GM12891 (cell line): ENCODE measurements at regions not wholly inside any gene's neighbourhood (a gene's known extent, or its start where the extent isn't known, plus 50 kb on each side); places are given as distances from the start of the nearest gene placed in this dataset.

Experiments used
- POLR2A ChIP-seq: IDR thresholded peaks from 2 replicates; pipeline ENCODE4 v1.6.1; 2011; ENCODE audit warnings: low read depth, low read length, control low read depth
- POLR2AphosphoS5 ChIP-seq: IDR thresholded peaks from 2 replicates; pipeline ENCODE4 v1.6.1; 2011; ENCODE audit warnings: low read depth, low read length, control low read depth
- SPI1 ChIP-seq: IDR thresholded peaks from 2 replicates; pipeline ENCODE4 v1.6.1; 2011; ENCODE audit warnings: low read depth, low read length, control low read depth
- TAF1 ChIP-seq: IDR thresholded peaks from 2 replicates; pipeline ENCODE4 v1.6.1; 2011; ENCODE audit warnings: low read depth, low read length, control low read depth

DNA sequence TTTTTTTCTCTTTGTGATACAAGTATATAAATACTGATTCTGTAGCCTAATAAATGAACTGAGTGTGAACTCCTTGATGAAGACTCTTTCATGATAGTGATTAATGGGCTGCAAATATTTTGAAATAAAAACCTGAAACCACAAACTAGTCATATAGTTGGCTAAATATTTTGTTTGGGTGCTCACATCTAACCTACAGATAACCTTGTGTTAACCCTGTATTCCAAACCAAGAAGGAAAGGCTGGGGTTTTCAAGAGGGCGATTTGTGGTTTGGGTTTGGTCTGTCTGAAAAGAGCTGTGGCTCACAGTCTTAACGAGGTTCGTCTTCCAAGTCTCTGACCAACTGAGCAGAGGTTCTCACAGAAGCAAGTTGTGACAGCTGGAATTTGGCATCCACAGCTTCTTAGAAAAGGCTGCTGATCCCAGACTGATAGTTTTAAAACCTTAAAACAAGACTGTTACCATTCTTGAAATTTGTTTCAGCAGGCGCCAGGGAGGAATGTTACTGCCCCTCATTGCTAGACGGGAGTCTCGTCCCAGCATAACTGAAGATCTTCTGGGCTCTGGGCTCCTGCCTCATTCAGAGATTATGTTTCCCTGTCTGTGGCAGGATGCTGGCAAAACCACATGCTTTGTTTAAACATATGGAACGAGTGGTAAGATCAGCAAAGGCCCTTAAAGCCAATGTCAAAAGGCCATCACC is 736.4 kb upstream of the MARCKS start:
- TF ChIP-seq POLR2A (no peak), POLR2AphosphoS5 (no peak), TAF1 (no peak), SPI1 (no peak)
